Nephron (organoid): ENCODE measurements at regions not wholly inside any gene's neighbourhood (a gene's known extent, or its start where the extent isn't known, plus 50 kb on each side); places are given as distances from the start of the nearest gene placed in this dataset.
"Not testable (repeated sequence)": the region's sequence is repeated elsewhere in the genome, so short reads cannot be mapped to it uniquely, and the experiment has no call there.

Experiments used
- H3K27ac Mint-ChIP-seq, 3 experiments: 2 replicates each; pipeline ENCODE4 v1.8.0; 2020; ENCODE audit warnings: mixed read lengths in 3 of 3, mild to moderate bottlenecking in 2 of 3, moderate library complexity in 1 of 3
- H3K27me3 Mint-ChIP-seq: 2 replicates; pipeline ENCODE4 v1.8.0; 2021; ENCODE audit warnings: low read depth, mild to moderate bottlenecking, moderate library complexity, mixed read lengths
- H3K36me3 Mint-ChIP-seq: 2 replicates; pipeline ENCODE4 v1.8.0; 2020; ENCODE audit warnings: low read depth, mixed read lengths
- H3K4me1 Mint-ChIP-seq: 2 replicates; pipeline ENCODE4 v1.8.0; 2020; ENCODE audit warnings: mixed read lengths
- H3K4me3 Mint-ChIP-seq, 3 experiments: 2 replicates each; pipeline ENCODE4 v1.8.0; 2020; ENCODE audit warnings: mild to moderate bottlenecking in 3 of 3, mixed read lengths in 3 of 3, moderate library complexity in 2 of 3
- H3K9me3 Mint-ChIP-seq: 2 replicates; pipeline ENCODE4 v1.8.0; 2020; ENCODE audit warnings: mixed read lengths
- TF ChIP-seq, protein P1 (sequence below), 3 experiments: fragments of 200-600 bp; sonication (generic); IDR thresholded peaks; one replicate each; pipeline ENCODE4 v1.5.0; 2021; ENCODE audit warnings: antibody characterized with exemption in 3 of 3; ENCODE audit not compliant: unreplicated experiment in 3 of 3

DNA sequence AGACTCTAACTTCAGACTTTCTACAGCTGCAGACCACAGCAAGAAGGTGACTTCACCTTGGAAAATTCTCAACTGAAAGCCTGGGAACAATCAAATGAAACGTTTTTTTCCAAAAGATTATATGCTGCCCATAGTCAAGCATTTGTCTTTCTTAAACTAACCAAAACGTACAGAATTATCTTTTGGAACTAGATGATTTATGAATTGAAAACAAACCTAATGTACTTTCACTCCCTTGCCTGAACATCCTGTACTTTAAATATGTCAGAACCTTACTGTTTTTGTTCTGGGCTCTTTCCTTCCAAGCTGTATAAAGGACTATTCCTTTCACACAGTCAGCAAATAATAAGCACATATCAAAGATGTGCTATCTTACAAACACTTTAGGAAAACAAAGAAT lies 62.4 kb upstream of the TNFAIP3 start:
- H3K27ac Mint-ChIP-seq, result peak overlapping the region; percentile 88 to 92 (median 90)

DNA sequence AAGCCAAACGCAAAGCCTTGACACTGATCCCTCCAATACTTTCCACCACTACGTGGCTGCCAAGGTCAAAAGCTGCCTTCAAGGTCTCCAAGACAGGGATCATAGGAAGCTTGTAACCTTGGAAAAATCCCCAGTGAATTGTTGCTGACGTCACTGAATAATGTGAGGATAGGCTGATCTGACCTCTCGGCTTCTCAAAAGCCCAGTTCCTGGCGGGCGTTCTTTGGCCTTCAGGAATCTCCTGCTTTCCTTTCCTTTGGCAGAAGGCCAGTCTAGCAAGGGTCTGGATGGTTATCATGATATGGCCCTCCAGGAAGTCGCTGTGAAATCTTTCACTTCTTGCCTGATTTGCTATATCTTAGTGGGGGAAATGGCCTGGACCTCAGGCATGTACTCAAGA lies 61.4 kb upstream of the TNFAIP3 start:
- Mint-ChIP-seq H3K27ac (peak overlapping the region; percentile 88 to 92 (median 90)), H3K9me3 (no peaks in the 10 kb centered on the region), H3K36me3 (no peaks in the 10 kb centered on the region), H3K4me3 (no peak overlapping the region), H3K27me3 (peaks cover 9% of the 10 kb centered on the region), H3K4me1 (peaks cover 24% of the 10 kb centered on the region)
- TF ChIP-seq, protein P1, sequence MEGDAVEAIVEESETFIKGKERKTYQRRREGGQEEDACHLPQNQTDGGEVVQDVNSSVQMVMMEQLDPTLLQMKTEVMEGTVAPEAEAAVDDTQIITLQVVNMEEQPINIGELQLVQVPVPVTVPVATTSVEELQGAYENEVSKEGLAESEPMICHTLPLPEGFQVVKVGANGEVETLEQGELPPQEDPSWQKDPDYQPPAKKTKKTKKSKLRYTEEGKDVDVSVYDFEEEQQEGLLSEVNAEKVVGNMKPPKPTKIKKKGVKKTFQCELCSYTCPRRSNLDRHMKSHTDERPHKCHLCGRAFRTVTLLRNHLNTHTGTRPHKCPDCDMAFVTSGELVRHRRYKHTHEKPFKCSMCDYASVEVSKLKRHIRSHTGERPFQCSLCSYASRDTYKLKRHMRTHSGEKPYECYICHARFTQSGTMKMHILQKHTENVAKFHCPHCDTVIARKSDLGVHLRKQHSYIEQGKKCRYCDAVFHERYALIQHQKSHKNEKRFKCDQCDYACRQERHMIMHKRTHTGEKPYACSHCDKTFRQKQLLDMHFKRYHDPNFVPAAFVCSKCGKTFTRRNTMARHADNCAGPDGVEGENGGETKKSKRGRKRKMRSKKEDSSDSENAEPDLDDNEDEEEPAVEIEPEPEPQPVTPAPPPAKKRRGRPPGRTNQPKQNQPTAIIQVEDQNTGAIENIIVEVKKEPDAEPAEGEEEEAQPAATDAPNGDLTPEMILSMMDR (IDR thresholded peaks at IDR 0.05; ENCODE audit: unreplicated experiment in 3 of 3), result no peak

More for the DNA sequence above, 62.4 kb upstream of the TNFAIP3 start:
- TF ChIP-seq, protein P1 (IDR thresholded peaks at IDR 0.05; ENCODE audit: unreplicated experiment in 3 of 3), result no peak
- no peaks in the 10 kb centered on the region for H3K9me3 Mint-ChIP-seq
- peaks cover 24% of the 10 kb centered on the region for H3K4me1 Mint-ChIP-seq
- H3K27me3 Mint-ChIP-seq, result peaks cover 5% of the 10 kb centered on the region
- no peak overlapping the region for H3K4me3 Mint-ChIP-seq
- no peaks in the 10 kb centered on the region for H3K36me3 Mint-ChIP-seq

GRCh38 chr6:137806914-137807682 lies 60.0 kb upstream of the TNFAIP3 start:
- H3K27me3 Mint-ChIP-seq, result peaks cover 9% of the 10 kb centered on the region
- H3K4me3 Mint-ChIP-seq, result no peak overlapping the region
- TF ChIP-seq, protein P1 (IDR thresholded peaks at IDR 0.05; ENCODE audit: unreplicated experiment in 3 of 3), result no peak
- H3K36me3 Mint-ChIP-seq, result no peaks in the 10 kb centered on the region
- H3K4me1 Mint-ChIP-seq, result peaks cover 25% of the 10 kb centered on the region
- H3K9me3 Mint-ChIP-seq, result no peaks in the 10 kb centered on the region
- peak overlapping the region in 1 of 3 experiments; percentile 32 for H3K27ac Mint-ChIP-seq

DNA sequence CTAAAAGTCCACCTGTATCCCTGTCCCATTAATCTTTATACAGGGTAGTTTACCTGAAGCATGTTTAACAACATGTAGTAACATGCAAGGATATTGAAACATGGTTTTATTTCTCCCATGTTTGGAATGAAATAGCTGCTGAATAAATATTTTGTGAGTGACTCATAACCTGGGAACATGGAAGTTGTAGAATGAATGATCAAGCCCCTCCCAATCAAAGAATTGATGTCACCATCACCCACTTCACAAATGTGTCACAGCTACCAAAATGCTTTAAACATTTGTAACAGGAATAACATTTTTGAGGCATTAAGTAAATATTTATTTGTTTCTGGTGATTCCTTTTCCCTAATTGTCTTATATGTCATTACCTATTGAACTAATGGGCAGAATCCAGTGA lies 58.9 kb upstream of the TNFAIP3 start:
- Mint-ChIP-seq H3K4me3 (no peak overlapping the region), H3K36me3 (no peaks in the 10 kb centered on the region), H3K9me3 (no peaks in the 10 kb centered on the region), H3K27ac (no peak overlapping the region), H3K4me1 (peaks cover 25% of the 10 kb centered on the region), H3K27me3 (peaks cover 9% of the 10 kb centered on the region)
- TF ChIP-seq, protein P1 (IDR thresholded peaks at IDR 0.05; ENCODE audit: unreplicated experiment in 3 of 3), result no peak

DNA sequence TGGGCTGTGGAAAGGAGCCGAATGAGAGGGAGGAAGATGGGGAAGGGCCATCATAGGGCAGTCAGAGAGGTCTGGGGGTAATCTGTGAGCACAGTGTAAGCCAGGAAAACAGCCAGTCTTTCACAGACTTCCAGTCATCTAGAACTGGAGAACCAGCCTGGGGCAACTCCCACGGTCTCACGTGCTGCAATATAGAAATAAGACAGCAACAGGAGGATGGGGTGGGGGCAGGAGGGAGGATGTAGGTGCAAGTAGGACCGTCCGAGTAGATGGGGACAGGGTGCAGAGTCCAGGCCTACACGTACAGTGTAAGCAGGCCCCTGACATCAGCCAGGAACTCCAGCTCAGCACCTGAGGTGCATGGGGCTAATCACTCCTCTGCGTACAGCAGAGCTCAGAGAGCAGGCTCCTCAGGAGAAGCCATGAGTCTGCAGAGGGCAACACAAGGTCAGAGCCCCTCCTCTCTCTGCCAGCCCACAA lies 58.2 kb upstream of the TNFAIP3 start:
- Mint-ChIP-seq H3K27ac (peak overlapping the region in 1 of 3 experiments; percentile 74), H3K27me3 (peaks cover 5% of the 10 kb centered on the region), H3K36me3 (no peaks in the 10 kb centered on the region), H3K4me3 (no peak overlapping the region), H3K9me3 (no peaks in the 10 kb centered on the region), H3K4me1 (peaks cover 25% of the 10 kb centered on the region)
- TF ChIP-seq, protein P1 (IDR thresholded peaks at IDR 0.05; ENCODE audit: unreplicated experiment in 3 of 3), result no peak

- not testable (repeated sequence) for H3K36me3 Mint-ChIP-seq, H3K27ac Mint-ChIP-seq, H3K27me3 Mint-ChIP-seq, H3K4me3 Mint-ChIP-seq, H3K9me3 Mint-ChIP-seq
- peaks cover 15% of the 10 kb centered on the region for H3K4me1 Mint-ChIP-seq
These were observed 57.0 kb upstream of the TNFAIP3 start for GRCh38 chr6:137809895-137810553.
